ENCODE measurements at regions not wholly inside any gene's neighbourhood (a gene's known extent, or its start where the extent isn't known, plus 50 kb on each side); places are given as distances from the start of the nearest gene placed in this dataset.

DNA sequence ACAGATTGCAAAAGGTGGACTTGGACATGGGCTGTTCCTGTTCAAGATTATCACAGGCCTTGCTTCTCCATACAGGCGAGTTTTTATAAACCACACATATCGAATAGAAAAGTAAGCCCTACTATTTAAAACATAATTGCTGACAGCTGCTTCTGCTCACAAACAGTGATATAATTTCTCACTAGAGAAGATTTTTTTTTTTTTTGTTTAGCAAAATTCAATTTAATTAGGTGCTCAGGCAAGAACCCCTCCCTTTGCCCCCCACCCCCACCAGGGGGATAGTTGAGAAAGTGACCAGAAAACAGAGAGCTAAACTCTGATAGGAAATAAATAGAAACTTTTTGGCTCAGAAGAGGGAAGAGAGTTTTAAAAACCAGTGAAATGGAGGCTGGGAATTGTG, 132.8 kb upstream of the CRY1 start:
- DNase-seq (ENCODE audit: low spot score) = no peak

DNA sequence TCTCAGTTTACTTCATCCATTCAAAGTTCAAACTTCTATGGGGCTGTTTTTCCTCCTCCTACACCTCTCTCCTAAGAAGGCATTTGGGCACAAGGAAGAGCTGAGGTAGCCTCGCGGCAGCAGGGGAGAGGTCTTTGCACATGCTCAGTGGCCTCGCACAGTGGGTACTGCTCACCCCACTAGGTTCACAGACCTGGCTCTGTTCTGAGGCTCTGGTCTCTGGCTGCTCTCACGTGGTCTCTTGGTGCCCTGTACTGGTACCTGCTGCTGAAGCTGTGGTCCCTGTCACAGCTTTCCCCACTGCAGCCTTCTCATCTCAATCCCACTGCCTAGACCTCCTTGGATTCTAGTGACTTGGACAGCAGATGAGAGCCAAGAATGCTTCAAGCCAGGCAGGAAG, 134.7 kb upstream of the CRY1 start:
- DNase-seq (ENCODE audit: low spot score) = no peak

DNA sequence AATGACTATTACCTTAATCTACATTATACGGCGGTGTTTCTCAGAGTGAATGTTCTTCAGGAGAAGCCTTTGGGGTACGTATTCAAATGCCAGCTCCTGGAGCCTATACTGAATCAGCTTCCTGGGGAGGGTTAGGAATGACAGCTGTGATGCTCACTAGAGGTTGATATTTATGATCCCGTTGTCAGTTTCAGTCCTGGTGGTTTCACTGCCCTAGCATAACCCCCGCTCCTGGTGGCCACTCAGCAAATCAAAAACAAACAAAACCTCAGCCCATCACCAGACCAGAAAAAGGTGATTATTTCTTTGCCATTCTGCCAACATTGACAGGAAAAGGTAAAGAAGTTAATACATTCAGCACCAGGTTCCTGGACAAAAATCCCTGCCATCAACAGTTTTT, 136.5 kb upstream of the CRY1 start:
- DNase-seq (ENCODE audit: low spot score) = no peak

DNA sequence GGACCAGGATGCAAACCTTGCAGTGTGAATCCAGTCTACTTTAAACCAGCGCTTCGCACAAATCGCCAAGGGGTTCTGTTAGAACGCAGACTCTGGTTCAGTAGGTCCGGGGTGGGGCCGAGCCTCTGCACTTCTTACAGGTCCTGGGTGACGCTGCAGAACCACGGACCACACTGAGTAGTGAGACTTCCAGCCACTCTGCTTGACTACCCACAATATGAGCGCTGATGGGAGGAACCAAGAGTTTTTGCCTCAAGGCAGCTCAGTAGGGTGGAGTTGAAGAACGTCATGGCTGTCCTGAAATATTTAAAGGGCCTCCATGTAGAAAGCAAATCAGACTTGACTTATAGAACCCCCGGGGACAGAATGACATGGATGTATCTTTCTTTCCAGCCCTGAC, 138.0 kb upstream of the CRY1 start:
- DNase-seq (ENCODE audit: low spot score) = no peak

DNA sequence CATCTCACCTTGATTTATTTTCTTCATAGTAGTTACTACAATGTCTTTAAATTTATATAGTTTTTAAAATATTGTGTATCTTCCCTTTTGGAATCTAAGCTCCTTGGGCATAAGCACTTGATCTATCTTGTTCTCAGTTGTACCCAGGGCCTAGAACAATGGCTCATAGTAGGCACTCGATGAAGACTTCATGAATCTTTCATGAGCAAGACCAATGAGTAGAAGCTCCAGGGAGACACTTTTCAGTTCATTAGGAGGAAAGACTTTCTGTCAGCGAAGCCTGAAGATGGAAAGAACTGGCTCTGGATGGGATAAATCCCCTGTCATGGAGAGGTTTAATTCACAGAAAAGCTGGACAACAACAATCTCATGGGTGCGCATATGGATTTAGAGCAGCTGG, 140.2 kb upstream of the CRY1 start:
- no peak for DNase-seq (ENCODE audit: low spot score)

DNA sequence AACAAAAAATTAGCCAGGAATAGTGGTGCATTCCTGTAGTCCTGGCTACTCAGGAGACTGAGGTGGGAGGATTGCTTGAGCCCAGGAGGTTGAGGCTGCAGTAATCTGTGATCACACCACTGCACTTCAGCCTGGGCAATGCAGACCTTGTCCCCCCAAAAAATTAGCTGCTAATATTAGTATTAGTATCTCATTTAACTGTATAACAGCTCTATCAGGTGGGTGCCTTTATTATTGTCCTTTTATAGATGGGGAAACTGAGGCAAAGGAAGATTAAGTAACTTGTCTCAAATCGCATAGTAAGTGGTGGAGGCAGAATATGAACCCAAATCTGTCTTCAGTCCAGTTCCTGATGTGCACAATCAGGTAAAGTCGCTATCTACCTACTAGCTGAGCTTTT, 142.3 kb upstream of the CRY1 start:
- no peak for DNase-seq (ENCODE audit: low spot score)

DNA sequence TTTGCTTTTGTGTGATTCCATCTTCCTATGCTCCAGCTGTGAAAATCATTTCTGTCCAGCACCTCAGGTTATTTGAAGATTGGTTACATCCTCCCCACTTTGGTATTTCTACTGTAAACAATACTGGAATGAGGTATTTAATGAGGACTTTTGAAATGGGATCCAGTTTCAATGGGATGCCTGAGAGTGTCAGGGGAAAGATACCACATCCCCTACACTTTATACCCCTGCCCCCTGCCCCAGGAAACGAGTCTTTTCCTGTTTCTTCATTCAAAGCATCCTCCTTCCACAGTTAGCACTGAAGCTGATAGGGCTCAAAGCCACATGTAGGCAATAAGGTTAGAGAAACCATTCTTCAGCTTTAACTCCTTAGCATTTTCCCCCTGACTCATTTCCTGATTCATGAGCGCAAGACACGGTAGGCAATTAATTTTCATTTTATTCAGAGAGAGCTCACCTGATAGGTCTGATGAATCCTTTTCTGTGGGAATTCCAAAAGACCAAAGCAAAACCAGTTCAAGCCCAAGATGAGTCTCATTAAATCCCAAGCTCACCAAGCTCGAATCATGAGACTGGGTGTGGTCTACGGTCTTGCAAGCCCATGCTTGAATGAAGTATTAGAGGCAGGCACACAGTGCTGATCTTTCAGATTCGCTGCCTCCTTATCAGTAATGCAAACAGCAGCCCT, 143.6 kb upstream of the CRY1 start:
- no peak for DNase-seq (ENCODE audit: low spot score)

DNA sequence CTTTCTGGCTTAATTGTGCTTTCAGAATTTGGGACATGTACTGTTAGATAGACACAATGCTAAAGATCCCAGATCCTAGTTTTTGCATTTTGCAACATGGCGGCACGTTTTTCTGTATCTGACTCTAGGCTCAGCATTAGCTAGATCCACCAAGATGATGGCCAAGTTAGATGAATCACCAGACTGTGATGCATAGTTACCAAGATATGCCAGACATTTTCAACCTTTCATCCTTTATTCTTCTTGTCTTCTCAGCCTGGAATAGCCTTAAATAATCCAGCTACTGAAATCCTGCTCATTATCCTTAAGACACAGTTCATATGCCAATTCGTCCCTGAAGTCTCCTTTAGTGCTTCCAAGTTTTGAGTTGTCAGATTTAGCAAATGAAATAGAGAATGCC, 144.9 kb upstream of the CRY1 start:
- no peak for DNase-seq (ENCODE audit: low spot score)

DNA sequence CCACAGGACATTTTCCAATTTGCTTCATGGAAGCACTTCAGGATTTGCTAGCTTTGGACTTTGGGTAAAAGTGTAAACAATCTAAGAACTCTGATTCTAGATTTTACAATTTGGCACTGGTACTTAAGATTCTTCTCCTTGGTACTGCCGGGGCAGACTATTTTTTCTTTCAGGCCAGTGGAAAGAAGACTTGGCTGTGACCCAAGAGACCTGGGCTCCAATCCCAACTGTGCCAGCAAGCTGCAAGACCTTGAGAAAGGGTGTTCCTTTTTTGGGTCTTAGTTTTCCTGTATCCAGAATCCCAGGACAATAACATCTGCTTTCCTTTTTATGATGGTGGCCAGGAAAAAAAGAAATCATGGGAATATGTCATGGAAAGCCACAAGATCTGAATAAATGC, 148.1 kb upstream of the CRY1 start:
- no peak for DNase-seq (ENCODE audit: low spot score)

DNA sequence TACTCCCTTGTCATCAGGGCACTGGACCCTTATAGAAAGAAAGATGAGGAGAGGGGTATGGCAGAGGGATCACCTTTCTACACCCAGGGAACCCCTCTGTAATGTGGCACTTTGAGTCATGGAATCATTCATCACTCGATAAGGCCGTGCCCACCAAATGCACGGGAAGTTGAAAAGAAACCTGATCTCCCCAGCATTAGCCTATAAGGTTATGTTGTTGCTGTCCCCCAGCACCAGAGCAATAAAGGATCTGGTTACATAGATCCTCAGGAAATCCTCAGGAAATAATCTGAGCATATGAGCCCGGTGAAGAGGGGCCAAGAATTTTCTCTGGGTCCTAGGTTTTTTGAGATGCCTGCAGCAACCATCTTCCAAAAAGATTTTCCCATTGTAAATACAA, 148.8 kb upstream of the CRY1 start:
- no peak for DNase-seq (ENCODE audit: low spot score)

DNA sequence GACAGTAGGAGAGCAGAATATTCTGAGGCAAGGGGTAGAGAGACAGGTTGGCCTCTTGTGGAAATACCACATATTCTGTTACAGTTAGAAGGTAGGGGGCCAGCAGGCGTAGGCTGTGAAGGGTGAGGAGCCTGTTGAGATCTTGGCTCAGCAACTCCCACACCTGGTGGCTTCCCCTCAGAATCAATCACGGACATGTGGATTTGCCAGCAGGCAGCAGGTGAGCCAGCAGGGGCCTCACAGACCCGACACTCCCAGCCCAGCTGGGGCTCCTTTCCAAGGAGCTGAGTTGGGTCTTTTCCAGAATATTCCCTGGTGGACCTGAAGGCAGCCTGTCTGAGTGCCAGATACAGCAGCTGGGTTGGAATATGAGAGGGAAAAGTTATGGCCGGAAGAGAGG, 150.0 kb upstream of the CRY1 start:
- no peak for DNase-seq (ENCODE audit: low spot score)

DNA sequence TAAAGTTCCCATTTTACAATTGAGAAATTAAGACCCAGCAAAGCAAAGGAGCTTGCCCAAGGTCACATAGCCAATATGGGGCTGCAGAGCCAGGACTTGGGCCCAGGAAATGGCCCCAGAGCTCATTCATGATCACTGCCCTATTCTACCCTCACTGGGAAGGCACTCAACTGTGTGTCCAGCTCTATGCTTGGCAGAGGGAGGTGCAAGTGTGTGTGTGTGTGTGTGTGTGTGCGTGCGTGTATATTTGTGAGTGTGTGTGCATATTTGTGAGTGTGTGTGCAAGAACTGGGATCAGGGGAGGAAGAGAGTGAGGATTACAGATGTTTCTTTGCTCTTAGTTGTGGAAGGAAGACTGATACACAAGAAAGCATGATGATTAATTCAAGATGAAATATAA, 151.2 kb upstream of the CRY1 start:
- no peak for DNase-seq (ENCODE audit: low spot score)

DNA sequence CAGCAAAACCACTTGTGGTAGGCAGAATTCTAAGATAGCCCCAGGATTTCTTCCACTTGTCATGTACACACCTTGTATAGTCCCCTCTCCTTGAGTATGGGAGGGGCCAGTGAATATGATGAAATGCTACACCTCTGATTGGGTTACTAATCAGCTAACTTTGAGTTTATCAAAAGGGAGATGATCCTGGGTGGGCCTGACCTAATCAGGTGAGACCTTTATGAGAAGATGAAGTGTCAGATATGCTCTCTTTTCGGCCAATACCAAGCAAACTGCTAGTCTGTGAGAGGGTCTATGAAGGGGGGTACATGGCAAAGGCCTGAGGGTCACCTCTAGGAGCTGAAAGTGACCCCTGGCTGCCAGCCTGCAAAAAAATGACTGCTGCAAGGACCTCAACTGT, 154.3 kb upstream of the CRY1 start:
- no peak for DNase-seq (ENCODE audit: low spot score)

DNA sequence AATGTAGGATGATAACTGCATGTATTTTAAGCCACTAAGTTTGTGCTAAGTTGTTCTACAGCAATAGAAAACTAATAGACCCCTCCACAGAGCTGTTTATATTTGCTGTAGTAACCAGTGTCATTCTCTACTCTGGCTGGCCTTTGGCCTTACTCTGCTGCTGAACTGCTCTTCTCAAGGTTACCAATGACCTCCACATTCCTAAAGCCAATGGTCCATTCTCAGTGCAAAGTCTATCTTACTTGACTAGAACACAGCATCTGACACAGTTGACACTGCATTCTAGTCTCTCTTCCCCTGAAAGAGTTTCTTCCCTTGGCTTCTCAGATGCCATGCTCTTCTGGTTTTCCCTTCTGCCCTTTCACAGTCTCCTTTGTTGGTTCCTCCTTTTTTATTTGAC, 154.8 kb upstream of the CRY1 start:
- DNase-seq (ENCODE audit: low spot score) = no peak

DNA sequence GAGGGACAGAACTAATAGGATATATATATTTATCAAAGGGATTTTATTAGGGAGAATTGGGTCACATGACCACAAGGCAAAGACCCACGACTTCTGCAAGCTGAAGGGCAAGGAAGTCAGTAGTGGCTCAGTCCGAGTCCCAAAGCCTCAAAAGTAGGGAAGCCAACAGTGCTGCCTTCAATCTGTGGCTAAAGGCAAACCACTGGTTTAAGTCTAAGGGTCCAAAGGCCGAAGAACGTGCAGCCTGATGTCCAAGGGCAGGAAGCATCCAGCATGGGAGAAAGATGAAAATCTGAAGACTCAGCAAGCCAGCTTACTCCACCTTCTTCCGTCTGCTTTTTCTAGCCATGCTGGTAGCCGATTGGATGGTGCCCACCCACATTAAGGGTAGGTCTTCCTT, 157.9 kb upstream of the CRY1 start:
- no peak for DNase-seq (ENCODE audit: low spot score)

DNA sequence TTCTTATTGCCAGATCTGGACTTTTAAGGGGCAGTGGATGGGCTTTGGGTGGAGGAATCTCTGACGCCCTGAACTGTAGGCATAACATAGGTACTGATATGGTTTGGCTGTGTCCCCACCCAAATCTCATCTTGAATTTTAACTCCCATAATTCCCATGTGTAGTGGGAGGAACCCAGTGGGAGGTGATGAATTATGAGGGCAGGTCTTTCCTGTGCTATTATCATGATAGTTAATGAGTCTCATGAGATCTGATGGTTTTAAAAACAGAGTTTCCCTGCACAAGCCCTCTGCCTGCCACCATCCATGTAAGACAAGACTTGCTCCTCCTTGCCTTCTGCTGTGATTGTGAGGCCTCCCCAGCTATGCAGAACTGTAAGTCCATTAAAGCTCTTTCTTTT, 160.0 kb upstream of the CRY1 start:
- no peak for DNase-seq (ENCODE audit: low spot score)

DNA sequence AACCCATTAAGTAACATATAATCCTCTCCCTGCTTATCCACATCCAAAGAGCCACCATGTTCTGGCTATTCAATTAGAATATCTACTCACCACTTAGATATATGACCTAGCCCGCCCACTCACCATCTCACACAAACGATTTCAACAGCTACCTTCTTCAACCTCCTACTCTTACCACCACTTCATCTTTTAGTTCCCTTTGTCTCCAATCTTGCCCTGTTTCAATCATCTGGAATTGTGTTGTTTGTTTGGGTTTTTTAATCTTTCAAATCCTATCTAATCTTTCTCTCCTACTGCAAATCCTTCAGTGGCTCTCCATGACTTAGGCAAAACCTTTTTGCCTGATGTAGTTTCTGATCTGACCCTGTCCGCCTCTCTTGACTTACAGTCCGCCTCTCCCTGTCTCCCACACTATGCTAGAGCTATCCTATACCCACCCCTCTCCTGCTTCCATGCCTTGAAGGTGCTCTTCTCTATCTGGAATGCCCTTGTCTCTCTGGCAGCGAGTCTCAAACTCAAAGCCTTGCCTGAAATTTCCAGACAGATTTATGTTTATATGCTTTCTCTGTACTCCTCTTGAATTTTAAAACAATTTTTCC, 161.0 kb upstream of the CRY1 start:
- DNase-seq (ENCODE audit: low spot score) = no peak

DNA sequence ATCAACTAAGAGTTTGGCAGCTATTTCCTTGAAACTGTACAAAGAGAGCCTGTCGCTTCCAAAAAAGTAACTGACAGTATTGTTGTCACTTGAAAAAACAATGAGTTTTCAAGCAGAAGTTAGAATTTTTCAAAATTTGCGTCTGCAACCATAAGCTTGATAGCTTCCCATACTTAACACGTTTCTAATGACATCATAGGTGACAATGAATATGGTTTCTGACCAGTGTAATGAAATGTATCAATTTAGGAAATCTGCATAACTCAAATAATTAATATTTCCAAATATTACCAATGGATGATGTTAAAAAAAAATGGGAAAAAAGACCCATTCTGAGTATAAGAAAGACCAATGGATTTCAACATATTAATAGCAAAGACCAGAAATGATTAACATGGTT, 165.4 kb upstream of the CRY1 start:
- DNase-seq (ENCODE audit: low spot score) = no peak

DNA sequence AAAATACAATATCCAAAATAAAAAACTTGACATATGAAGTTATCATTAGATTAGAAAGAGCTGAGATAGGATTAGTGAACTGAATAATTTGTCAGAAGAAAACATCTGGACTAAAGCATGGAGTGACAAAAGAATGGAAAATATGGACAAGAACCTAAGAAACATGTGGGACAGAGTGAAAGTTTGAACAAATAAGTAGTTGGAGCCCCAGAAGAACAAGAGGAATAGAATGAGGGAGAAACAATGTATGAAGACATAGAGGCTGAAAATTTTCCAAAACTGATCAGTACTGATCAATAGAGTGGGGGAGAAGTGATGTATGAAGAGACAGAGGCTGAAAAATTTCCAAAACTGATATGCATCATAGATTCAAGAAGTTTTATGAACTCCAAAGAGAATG, 170.6 kb upstream of the CRY1 start:
- DNase-seq (ENCODE audit: low spot score) = no peak

DNA sequence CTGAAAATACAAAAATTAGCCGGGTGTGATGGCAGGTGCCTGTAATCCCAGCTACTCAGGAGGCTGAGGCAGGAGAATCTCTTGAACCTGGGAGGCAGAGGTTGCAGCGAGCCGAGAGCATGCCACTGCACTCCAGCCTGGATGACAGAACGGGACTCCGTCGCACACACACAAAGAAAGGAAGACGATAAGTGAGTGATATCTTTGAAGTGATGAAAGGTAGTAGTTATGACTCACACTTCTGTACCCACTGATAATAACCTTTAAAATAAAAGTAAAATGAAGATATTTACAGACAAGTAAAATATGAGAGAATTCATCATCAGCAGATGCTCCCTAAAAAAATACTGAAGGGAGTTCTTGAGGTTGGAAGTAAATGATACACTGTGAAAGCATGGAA, 171.3 kb upstream of the CRY1 start:
- DNase-seq (ENCODE audit: low spot score) = no peak

DNA sequence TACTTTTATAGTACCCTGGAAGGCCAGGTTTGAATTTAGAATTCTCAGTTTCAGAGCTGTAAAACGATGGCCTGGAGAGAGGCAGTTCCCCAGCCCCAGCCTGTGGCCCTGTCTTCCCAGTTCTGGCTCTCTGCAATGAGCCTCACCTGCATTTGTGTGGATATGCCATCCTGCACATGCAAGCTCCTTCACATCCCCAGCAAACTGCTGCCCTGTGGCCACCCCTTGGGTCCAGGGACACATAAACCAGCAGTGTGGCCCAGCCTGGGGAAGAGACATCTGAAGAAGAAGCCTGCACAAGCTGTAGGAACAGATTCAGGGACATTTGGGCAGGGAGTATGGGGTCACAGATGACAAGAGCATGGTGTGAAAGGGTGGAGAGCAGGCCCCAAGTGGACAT, 174.3 kb upstream of the CRY1 start:
- DNase-seq (ENCODE audit: low spot score) = no peak

DNA sequence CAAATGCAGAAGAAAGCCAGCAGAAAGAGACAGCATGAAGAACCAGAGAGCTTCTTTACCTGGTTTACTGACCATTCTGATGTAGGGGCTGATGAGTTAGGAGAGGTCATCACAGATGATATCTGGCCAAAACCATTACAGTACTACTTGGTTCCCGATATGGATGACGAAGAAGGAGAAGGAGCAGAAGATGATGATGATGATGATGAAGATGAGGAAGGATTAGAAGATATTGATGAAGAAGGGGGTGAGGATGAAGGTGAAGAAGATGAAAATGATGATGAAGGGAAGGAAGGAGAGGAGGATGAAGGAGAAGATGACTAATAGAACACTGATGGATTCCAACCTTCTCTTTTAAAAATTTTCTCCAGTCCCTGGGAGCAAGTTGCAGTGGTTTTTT, 178.2 kb upstream of the CRY1 start:
- no peak for DNase-seq (ENCODE audit: low spot score)

DNA sequence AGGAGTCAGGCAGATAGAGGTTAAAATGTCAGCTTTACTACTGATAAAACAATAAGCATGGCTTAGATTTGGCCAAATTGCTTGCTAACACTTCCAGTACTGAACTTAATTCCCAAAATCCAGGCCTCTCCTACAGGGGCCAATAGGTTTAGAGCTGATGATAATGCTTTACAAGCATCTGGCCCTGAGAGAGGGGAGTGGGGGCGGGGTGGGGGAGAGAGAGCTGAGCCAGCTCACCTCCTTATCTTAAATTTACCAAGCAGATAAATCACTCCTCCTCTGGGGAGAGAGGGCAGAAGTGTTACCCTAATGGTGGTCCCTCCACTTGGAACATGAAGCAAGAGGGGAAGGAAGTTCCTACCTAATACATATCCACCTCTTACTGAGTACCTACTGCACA, 182.2 kb upstream of the CRY1 start:
- no peak for DNase-seq (ENCODE audit: low spot score)

DNA sequence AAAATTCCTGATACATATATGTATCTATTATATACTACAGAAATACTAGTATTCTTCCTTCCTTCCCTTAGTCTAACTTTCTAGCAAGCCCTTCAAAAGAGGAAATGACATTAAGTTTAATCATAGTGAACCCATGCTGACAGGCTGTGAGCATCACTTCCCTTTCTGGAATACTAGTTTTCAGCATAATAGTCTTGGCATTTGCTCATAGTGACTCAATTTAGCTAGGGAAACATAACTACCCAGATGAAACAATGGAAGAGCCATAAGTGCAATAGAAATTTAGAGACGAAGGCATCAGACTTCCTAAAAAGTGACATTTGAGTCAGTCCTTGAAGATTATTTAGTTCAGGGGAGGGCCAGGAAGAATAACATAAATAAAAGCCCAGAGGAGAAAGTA, 184.5 kb upstream of the CRY1 start:
- DNase-seq (ENCODE audit: low spot score) = no peak

DNA sequence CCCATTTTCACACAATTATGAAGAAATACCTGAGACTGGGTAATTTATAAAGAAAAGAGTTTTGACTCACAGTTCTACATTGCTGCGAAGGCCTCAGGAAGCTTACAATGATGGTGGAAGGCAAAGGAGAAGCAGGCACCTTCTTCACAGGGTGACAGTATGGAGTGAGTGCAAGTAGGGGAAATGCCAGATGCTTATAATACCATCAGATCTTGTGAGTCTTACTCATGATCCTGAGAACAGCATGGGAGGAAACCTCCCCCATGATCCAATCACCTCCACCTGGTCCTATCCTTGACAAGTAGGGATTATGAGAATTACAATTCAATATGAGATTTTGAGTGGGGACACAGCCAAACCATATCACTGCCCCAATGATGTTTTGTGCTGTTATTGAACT, 189.3 kb upstream of the CRY1 start:
- DNase-seq (ENCODE audit: low spot score) = no peak

Measured in putamen (tissue), 1 donor.